GM19035 (cell line): ENCODE measurements at regions not wholly inside any gene's neighbourhood (a gene's known extent, or its start where the extent isn't known, plus 50 kb on each side); places are given as distances from the start of the nearest gene placed in this dataset.

Experiments
- ATAC-seq: cut with Tn5 transposase; IDR thresholded peaks from one replicate; pipeline ENCODE4 v1.9.1; 2021; ENCODE audit not compliant: unreplicated experiment

DNA sequence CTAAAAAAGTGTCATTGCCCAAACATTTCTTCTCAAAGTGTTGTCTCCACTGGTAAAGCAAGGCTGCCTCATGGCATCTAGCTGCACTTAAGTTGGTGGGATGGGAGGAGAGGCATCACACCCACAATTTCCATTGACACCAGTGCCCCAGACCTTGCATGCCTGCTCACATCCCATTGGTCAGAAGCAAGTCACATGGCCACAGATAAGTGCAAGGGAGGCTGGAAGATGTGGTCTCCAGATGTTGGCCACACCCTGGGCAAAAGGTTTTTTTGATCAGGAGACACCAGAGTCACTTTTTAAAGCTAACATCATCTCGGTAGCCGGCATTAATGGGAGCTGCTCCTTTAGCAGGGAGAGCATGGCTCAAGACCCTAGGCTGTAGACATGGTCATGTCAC is 157.1 kb upstream of the CST7 start:
- ATAC-seq = no peak

DNA sequence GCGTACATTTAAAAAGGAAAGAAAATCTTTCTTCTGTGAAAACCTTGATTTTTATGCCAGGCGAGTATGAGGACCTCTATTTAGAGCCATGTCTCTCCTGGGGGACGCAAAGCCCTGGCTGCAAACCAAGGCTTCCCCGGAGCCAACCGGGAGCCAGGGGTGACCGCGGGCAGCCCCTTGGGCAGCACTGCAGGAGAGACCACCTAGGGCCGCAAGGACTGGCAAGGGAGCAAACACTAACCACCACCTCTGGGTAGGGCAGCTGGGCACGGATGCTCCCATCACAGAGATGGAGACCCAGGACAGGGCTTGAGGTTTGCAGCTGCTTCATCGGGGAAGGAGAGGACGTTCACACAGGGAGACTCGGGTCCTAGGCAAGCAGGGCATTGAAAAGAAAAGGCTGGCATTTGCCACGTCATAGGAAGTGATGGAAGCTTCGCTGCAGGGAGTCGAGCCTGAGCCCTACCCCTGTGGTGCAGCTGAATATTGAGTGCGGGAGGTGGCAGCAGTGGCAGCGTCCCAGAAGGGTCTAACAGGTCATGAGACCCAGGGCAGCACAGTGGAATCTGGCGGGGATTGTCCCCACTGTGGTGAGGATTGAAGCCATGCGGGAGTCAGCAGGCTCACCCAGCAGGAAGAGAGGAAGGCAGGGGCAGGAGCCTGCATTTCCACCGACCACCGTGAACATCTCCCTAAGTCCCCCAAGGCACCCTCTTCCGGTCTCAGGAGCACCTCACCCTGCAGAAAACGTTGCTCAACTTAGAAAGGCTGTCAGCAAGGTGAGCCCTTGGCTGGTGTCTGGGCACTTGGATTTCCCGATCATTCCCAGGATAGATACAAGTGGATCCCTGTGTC is 156.2 kb upstream of the CST7 start:
- ATAC-seq = no peak

DNA sequence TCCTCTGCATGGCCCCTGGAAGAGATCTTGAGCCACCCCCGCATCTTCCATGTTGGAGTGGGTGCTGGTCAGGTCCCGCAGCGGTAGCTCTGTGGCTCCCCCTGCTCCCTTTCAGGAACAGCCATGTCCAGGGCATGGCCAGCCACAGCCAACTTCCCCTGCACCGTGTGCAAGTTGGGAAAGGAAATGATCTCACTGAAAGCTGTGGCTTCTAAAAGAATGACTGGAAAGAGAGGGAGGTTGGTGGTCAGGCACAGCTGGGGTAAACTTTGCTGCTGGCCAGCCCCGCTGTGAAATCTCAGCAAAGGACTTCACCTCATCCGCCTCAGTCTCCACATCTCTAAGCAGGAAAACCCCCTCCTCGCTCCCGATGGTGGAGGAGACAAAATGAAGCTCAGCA is 153.6 kb upstream of the CST7 start:
- no peak for ATAC-seq

DNA sequence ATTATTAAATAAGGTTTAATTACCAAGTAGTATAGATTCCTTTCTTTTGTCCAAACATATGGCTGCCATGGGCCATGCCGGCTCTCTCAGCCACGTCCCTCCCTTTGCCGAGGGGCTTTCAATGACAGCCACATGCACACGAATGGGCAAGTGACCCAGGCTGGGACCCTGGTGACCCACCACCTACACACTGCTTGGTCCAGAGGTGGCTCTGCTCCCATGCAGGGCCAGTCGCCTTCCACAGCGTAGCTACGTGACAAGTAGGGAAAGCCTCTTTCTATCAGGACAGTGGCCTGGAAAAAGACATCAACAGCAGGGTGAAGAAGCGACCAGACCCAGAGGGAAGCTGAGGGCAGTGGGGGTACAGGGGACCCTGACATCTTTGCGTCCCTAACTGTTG is 152.8 kb upstream of the CST7 start:
- no peak for ATAC-seq

DNA sequence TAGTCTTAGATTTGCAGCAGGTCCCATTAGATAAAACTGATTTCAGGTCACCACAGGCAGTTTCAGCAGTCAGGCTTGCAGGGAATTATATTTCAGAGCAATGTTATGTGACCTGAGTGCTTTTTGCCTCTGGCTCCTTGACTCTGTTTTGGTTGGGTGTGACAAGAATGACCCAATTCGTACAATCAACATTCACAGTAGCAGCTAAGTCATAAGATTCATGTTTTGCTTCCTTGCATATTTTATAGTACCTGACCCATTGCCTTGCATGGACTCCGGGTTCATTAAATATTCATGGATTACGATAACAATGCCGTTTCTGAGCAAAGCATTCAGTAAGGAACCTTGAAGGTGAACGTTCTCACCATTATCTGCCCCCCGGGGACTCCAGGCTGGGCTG is 152.0 kb upstream of the CST7 start:
- no peak for ATAC-seq

DNA sequence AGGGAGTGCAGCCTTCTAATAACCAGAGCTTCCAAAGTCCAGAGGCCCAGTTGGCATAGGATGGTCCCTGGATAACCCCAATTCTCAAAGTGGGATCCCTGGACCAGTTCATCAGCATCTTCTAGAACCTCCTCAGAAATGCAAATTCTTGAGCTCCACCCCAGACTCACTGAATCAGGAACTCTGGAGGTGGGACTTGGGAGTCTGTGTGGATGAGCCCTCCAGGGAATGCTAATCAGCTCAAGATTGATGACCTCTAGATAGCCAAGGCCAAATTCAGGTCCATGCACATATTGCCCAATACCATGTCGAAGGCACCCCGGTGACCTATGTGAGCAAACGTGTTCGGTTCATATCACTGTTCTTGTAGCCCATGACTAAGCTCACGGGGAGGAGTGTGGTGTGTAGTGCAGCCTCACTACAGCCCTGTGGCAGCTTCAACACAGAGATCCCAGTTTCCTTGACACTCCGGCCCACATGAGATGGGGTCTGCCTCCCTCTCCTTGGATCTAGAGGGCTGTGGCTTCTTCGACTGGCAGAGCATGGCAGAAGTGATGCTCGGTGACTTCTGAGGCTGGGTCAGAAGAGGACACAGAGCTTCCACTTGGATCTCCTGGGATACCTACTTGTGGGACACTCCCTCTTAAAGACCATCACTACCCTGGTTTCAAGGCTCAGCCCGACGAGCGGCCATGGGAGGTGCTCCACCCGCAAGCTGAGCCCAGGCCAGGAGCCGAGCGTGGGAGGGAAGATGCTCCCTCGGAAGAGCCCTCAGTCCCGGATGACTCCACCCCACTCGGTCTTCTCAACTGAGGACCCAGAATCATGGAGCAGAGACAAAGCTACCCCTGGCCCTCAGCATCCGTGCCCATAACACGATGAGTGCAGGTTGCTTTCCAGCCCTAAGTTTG is 151.1 kb upstream of the CST7 start:
- ATAC-seq = no peak

DNA sequence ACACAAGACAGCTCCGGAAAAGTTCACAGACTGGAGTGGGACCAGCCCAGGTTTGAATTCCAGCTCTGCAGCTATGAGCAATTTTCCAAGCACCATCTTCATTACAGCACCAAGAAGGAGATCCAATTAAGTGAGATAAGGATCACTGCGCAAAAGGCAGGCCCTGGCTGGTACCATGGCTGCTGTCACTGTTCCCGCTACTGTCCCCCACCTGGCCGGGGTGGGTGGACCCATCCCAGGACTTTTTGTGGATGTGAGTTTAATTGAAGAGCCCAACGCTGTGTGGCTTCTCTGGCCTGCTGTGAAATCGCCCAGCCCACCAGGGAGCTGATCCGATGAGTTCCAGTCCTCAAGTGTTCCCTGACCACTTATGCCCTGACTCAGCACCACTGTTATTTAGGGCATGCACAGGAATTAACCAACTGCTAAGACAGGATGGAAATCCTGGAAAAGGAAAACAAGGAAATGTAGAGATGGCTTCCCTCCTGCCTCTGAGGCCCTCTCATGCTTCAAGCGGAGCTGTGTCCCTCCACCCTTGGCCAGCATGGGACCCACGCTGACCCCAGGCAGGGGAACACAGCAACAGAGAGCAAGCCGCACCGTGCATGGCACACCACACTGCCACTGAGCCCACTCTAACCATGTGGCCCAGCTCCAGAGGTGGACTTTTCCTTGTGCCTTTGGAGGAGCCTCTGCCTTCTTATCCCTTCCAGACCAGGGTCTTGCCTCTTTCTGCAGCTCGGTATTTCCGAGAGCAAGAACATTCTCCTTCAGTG is 150.0 kb upstream of the CST7 start:
- ATAC-seq = no peak

DNA sequence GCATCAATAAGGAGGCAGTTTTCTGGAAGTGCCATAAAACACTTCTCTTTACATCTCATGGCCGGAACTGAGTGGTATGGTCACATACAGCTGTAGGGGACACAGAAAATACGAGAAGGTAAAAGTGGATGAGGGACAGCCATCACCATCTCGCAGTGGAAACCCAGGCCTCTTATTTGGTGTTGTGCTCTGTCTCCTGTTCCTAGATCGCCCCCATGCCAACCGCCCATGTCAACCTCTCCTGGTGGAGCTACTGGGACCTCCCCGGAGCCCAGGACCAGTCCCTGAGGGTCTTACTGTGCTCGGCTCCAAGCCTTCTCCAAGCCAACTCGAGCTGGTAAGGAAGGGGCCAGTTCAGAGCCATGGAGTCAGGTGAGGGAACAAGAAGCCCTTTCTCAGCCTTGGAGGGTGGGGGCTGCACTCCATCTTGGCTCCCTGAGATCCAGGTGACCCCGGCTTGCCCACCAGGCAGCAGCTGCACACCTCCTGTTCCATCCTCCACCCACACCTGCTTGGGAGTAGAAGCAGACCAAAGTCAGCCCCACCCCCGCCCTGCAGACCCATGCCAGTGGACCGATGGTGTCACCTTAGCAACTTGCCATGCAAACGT is 149.0 kb upstream of the CST7 start:
- no peak for ATAC-seq

DNA sequence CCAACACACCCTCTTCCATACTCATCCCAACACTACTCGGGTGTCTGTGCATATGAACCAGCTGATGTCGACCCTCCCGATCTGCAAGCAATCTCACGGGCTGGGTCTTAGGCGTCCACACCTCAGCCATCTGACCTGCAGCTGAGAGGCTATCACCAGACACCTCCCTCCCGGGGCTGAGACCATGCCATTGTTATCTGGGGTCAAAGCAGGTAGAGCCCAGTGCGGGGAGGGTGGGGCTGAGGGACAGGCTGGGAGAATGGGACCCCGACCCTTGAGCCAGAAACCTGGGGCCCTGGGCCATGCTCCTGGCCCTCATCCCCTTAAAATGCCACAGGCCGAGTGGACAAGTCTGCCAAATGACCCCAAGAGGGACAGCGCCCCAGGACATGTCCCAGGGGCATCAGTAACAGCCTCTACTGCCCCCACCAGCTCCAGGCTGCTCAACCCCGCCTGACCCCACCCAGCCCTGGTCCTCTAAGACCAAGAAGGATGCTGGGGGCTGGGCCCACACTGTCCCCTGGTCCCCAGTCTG is 146.7 kb upstream of the CST7 start:
- no peak for ATAC-seq

DNA sequence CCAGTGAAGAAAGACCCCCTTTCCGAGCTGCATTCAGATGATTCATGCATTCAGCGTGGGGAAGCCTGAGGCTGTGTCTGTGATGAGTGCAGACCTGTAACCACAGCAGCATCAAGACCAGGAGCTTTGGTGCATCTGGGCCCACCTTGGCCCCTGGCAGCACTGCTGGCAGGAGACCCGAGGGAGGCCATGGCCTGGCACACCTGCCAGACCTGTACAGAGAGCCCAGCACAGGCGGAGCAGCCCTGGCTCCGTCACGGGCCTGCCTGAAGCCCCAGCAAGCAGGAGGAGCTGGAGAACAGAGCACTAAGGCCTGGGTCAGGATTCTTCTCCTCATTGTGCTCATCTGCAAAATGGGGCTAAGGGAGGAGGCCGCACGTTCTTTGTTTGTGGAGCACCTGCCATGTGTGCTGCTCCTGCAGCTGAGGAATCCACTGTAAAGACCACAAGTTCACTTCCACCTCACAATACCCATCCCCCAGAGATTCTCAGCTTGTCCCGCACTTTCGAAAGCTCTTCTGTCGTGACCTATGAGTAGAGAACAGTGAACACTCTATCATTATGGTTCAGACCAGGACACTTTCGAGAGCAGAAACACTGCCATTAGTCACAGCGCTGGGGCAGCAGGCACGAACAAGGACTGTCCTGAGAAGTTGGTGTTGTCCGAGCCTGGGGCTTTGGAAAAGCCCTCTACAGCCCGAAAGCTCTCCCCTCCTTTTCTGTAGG is 144.4 kb upstream of the CST7 start:
- ATAC-seq = no peak

DNA sequence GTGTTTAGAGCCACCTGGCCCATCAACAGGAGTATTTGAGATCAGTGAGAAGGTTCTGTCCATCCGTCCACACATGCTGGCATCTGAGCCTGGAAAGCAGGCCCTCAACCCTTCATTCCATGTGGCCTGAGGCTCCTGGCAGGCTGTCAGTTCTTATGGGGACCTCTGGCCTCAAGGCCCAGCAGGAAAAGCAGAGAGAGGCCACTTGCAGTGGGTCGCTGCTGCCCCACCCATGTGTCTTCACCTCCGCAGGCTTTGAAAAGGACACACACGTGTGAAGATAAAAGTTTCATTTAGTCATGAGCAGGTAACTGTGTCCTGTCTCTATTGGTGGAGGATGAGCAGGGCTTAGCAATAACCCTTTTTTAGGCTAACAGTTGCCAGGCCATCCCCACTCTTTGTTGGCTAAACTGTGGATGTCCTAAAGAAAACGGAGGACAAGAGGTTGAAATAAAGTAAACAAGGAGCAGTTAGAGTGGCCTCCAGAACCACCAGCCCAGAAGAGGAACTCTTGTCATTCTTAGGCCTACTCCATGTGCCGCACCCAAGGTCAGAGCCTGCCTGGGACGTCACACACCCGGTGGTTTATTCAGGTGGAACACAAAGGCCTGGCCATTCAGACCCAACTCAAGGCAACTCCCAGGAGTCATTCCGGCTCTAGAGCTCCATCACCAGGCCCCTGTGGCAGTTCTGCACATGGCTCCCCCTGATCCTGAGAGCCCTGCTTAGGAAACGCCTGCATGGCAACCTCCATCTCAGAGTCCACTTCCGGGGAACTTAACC is 143.4 kb upstream of the CST7 start:
- no peak for ATAC-seq

DNA sequence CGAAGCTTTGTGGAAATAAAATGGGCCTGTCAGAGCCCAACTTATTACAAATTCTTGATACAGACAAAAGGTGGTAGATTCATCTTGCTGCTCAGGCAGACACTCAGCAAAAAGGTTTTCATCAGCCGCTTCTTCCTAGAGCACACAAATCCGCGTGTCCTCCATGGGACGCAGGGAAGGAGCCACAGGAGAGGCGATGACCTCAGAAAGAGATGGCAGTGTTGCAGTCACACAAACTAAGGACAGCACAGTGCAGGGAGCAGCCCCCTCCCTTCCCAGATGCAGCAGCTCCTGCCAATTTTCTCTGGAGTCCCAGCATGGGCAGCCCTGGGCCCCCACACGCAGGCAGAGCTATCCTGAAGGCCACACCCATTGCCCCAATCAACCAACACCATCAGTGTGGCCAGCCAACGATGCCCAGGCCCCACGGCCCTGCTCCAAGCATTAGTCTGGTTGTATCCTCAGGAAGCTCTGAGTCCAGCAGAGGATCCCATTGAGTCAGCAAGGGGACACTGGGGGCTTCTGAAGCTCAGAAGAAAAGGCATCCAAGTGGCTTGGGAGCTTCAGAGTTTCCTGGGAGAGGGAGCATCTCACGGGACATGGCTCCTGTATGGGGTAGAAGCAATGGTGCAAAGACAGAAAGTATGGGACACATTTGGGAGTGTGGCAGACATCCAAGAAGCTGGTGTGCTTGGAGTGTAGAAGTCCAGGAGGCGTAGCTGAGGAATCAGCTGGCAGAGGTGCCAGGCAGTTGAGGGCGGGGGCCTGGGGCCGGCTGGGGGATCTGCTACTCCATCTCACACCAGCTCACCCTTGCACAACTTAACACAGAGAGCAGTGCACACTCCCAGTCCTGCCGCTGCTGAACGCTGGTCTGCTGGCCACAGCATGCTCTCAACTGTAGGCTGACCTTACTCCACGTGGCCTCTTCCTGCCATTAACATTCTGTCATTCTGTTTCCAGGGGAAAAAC is 142.1 kb upstream of the CST7 start:
- ATAC-seq = no peak

DNA sequence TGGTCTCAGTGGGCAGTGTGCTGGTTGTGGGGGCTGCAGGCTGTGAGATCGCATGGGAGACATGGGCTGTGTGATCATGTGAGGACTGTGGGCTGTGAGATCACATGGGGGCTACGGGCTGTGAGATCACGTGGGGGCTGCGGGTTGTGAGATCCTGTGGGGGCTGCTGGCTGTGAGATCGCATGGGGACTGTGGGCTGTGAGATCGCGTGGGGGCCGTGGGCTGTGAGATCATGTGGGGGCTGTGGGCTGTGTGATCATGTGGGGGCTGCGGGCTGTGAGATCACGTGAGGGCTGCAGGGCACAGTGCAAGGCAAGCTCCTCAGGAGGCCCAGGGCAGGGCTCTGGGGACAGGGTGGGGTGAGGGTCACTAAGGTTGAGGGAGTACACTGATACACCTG is 140.5 kb upstream of the CST7 start:
- ATAC-seq = no peak

DNA sequence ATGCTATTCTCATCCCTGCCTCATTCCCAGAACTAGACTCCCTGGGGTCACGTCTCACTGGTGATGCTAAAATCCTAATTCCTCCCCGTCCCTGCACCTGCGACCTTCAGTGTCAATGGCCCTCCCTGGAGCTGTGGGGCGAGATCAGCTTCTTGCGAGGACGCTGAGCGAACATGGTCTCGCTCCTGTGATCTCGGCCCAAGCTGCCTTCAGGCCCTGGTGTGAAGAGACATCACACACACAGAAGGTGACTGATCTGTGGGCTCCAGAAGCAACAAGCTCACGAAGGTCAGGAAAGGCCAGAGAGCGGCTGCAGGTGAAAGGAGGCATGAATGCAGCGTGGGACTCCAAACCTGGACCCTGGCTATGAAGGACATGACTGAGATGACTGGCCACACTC is 139.5 kb upstream of the CST7 start:
- no peak for ATAC-seq

DNA sequence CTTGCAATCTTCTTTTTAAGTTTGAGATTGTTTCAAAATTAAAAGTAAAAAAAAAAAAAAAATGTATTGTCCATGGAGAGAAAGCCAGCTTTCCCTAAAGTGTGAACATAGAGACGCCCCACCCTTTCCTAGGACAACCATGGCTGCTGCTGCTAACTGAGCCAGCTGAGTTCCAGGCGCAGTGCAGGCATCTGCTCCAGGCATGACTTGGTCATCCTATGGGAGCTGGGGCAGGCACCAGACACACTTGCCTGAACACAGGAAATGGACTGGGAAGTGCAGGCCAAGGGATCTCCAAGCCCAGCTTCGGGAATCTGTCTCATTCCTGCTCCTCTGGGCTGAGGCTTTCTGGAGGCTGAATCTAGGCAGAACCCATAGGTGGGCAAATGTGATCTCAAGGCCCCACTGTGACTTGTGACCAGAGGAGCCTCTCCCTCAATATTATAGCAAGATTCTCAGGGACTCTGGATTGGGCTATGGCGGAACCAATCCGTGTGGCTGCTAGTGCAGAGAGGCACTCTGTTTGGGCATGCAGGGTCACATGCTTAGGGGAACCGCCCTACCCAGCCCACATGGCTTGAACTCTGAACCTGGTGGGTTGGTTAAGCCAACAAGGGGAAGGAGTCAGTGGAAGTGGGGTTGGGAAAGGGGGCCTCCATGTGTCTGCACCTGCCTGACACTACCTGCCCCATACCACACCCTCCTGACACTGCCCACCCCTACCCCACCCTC is 138.2 kb upstream of the CST7 start:
- no peak for ATAC-seq

DNA sequence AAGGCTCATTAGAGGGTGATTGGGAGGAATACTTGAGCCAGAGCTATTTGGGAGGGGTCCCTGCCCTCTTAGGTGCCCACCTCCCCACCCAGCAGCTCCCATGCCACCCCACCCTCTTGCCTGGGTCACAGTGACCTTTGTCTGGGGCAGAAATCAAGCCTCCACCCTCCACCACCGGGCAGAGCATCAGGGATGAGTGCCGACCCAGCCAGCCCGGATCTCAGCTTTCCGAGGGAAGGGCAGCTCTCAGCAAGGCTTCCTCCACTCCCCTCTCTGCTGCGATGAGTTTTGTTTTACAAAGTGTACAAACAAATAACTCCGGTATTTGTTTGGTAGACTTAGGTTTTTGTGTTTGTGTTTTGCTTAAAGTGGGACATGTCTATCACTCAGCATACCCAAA is 136.7 kb upstream of the CST7 start:
- ATAC-seq = no peak

DNA sequence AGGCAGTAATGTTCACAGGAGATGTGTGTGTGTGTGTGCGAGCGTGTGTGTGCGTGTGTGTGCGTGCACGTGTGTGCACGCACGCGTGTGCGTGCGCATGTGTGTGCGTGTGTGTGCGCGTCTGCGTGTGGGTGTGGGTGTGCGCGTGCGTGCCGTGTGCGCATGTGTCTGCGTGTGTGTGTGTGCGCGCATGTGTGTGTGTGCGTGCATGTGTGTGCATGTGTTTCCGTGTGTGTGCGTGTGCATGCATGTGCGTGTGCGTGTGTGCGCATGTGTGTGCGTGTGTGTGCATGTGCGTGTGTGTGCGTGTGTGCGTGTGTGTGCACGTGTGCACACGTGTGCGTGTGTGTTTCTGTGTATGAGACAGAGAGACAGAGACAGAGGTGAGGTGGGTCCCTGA is 136.0 kb upstream of the CST7 start:
- no peak for ATAC-seq
